Fibroblast of the conjunctiva (primary cell): ENCODE measurements at regions not wholly inside any gene's neighbourhood (a gene's known extent, or its start where the extent isn't known, plus 50 kb on each side); places are given as distances from the start of the nearest gene placed in this dataset.

Experiments used
- DNase-seq: peaks from one replicate; pipeline ENCODE4 v3.0.0-alpha.2; 2010; ENCODE audit warnings: low read depth

- DNase-seq: no peak
Measured at GRCh38 chr11:10619131-10619680, 50.7 kb upstream of the LYVE1 start.

DNA sequence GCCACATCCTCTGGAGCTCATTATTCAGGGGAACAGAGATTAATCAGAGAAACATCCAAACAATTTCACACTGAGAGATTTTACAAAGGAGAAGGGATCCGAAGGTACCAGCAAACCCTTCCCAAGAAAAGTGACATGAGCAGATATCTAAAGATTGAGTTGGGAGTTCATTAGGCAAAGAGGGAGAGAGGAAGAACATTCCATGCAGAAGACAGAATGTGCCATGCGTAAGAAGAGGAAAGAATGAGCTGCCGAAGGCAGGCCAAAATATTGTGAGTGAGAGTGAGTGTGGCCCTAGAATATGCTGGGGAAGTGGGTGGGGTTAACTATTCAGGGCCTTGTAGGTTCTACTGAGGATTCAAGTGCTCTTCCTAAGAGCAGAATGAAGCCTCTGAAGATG, 50.0 kb upstream of the LYVE1 start:
- DNase-seq: no peak
